GM21786 (cell line): ENCODE measurements at regions not wholly inside any gene's neighbourhood (a gene's known extent, or its start where the extent isn't known, plus 50 kb on each side); places are given as distances from the start of the nearest gene placed in this dataset.
"Not testable (repeated sequence)": the region's sequence is repeated elsewhere in the genome, so short reads cannot be mapped to it uniquely, and the experiment has no call there.

Experiments used
- ATAC-seq: cut with Tn5 transposase; IDR thresholded peaks from one replicate; pipeline ENCODE4 v1.9.1; 2021; ENCODE audit not compliant: unreplicated experiment

DNA sequence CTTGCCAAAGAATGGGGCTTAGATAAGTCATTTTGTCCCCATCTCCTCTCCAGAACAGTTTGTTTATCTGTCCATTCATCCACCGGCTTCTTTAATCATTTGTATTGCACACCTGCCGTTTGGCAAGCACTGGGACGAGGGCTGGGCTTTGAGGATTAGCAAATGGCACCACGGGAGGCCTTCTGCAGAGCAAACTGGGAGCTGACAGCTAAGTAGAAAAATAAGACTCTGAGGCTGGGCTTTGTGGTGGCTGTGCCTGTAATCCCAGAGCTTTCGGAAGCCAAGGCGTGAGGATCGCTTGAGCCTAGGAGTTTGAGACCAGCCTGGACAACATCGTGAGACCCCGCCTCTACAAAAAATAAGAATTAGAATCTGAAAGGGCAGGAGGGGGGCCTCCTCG is 203.9 kb downstream of the NPIPB11 start:
- not testable (repeated sequence) for ATAC-seq

- ATAC-seq, result not testable (repeated sequence)
Observed at GRCh38 chr16:29202025-29202632, 204.4 kb downstream of the NPIPB11 start.

DNA sequence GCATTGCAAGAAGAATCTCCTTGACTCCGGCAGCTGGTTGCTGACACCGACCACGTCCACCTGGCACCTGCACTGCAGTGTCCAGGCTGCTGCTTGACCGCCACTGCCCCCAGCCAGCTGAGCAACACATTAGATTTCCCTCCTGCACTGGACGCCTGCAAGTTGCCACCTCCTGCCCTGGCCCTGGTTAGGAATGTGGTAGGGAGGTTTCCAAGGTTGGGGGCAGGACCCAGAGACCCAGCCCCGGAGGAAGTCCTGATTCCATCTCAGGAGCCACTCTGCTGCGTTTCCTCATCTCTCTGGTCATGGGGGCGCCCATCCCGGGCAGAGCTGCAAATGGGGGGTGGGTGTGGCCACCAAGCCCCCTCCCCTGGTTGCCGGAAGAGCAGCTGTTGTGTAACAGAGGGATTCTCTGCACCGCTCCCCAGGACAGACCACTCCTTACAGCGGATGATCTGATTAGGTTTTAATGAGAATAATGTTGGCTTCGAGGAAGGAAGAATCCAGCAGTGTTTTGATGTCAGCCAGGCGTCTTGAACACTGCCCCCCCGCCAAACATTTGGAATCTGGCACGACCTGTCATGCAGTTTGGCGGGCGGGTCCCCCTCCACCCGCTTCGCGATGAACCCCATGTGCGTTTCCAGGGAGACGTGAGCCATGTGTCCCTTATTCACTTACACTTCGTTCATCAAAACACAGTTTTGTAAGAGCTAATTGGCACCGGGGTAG is 205.1 kb downstream of the NPIPB11 start:
- not testable (repeated sequence) for ATAC-seq

DNA sequence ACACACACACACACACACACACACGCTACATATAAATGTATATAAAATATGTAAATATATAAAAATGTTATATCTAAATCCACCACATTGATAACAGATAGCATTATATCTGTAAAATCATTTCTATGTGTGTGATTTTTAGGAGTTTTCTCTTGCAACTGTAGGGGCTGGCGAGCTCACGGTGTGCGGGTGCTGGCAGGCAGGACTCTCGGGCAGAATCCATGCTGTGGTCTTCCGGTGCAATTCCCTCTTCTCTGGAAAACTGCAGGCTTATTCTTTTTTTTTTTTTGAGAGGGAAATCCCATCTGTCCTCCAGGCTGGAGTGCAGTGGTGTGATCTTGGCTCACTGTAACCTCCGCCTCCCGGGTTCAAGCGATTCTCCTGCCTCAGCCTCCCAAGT is 205.8 kb downstream of the NPIPB11 start:
- not testable (repeated sequence) for ATAC-seq

- ATAC-seq, result not testable (repeated sequence)
Observed at GRCh38 chr16:29200135-29200601, 206.3 kb downstream of the NPIPB11 start.

- not testable (repeated sequence) for ATAC-seq
Observed at GRCh38 chr16:29199626-29200025, 206.9 kb downstream of the NPIPB11 start.

DNA sequence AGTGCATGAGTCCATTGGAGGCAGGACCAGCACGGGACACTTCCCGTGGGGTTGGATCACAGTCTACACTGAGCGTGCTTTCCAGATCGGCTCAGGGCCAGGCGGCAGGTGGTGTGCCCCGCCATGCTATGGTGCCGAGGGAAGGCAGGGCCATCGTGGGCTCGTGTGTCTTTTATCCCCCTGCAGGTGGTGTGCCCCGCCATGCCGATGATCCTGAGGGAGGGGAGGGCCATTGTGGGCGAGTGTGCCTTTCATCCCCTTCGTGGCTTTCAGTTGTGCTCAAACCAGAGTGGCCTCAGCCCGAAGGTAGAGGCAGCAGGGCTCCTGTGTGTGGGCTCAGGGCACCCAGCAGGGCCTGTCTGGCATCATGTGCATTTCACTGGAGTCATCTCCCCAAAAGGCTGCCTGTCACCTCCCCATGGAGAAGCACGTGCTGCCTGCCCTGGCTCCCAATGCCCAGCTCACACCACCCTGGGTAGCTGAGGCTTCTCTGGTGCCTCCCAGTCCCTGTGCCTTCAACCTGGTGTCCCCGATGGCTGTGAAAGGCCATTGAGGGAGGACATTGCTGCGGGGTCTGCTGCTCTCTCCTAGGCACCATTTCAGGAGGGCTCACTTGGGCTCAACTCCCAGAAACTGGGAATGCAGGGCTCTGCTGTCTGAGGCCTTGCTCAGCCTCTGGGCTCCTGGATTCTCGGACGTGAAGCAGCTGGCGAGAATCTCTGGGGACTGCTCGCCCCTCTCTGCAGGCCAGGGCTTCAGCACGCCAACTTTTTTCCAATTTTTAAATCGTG is 207.6 kb downstream of the NPIPB11 start:
- ATAC-seq, result no peak

DNA sequence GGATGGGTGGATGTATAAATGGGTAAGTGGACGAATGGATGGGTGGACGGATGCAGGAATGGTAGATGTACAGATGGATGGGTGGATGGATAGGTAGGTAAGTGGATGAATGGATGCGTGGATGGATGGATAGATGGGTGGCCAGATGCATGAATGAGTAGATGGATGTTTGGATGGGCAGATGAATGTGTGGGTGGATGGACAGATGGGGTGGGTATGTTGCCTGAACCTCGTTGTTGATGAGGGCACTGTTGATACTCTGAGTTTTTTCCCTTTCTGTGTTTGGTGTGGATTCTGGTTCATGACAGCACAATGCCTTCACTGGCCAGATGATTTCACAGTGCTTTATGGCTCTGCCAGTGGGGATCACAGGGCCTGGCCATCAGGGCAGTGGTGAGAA is 208.3 kb downstream of the NPIPB11 start:
- ATAC-seq, result no peak

DNA sequence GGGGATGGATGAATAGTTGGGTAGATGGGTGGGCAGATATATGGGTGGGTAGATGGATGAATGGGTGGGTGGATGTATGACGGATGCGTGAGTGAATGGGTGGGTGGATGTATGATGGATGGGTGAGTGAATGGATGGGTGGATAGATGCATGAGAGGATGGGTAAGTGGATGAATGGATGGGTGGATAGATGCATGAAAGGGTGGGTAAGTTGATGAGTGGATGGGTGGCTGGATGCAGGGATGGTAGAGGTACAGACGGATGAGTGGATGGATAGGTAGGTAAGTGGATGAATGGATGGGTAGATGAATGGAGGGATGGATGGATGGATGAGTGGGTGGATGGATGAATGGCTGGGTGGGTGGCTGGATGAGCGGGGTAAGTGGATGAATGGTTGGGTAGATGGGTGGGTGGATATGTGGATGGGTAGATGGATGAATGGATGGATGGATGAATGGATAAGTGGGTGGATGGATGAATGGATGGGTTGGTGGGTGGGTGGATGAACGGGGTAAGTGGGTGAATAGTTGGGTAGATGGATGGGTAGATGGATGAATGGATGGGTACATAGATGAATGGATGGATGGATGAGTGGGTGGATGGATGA is 208.9 kb downstream of the NPIPB11 start:
- not testable (repeated sequence) for ATAC-seq

DNA sequence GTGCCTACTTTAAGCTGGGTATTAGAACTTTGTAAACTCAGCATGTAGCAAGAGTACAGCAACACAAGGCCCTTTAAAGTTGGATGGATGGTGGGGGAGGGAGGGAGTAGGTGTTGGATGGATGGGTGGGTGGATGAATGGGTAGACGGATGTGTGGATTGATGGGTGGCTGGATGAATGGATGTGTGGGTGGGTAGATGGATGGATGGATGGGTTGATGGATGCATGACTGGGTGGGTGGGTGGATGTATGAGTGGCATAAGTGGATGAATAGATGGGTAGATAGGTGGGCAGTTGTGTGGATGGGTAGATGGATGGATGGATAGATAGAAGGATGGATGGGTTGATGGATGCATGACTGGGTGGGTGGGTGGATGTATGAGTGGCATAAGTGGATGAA is 209.8 kb downstream of the NPIPB11 start:
- not testable (repeated sequence) for ATAC-seq

GRCh38 chr16:29195116-29195872 is 210.4 kb downstream of the LAT start:
- ATAC-seq, result not testable (repeated sequence)

- not testable (repeated sequence) for ATAC-seq
Observed at GRCh38 chr16:29194185-29194844, 209.5 kb downstream of the LAT start.

DNA sequence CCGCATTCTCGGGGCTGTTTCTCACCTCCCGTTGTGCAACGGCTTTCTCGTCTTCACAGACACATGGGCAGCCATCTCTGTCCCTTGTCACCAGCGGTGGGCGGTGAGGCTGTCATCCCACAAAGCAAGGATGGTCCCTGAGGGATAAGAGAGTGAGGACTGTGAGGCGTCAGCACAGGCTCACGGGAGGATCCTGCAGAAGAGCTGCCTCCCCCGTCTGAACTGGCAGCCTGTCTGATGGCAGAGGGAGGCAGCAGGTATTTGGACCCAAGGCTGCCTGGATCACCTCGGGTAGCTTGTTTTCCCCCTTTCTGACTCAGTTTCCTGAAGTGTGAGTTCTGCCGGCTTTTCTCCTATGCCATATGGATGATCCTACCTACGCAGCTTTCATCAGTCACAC is 208.8 kb downstream of the LAT start:
- ATAC-seq, result not testable (repeated sequence)

GRCh38 chr16:29193248-29193574 is 208.4 kb downstream of the LAT start:
- ATAC-seq, result not testable (repeated sequence)

GRCh38 chr16:29192329-29193247 is 207.7 kb downstream of the LAT start:
- no peak for ATAC-seq

DNA sequence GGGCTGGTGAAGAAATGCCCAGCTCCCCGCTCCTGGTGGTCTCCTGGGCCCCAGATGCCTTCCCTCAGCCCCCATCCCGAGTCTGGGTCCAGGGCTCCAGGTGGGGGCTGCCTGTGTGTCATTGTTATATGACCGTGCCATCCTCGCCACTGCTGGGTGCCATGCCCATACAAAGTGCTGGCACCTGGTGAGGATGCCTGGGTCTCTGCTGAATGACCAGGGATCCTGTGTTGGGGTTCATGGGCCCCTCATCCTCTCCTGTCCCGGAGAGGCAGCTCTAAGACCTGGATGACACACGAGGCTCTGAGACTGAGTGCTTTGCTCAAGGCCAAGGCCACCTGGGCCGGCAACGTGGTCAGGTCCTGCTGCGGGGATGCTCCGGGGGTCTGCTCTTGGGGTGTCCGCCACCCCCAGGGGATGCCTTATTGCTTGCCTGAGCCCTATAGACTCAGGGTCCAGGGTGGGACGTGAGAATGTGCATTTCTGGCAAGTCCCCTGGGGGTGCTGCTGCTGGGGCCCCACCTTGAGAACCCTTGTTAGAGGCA is 206.9 kb downstream of the LAT start:
- ATAC-seq, result not testable (repeated sequence)

GRCh38 chr16:29190553-29191431 is 205.9 kb downstream of the LAT start:
- not testable (repeated sequence) for ATAC-seq

- ATAC-seq, result not testable (repeated sequence)
Observed at GRCh38 chr16:29188806-29189205, 204.0 kb downstream of the LAT start.
